WTC11 (cell line): ENCODE measurements at regions not wholly inside any gene's neighbourhood (a gene's known extent, or its start where the extent isn't known, plus 50 kb on each side); places are given as distances from the start of the nearest gene placed in this dataset.

ENCODE experiments used
- ATAC-seq: fragments of 200-7000 bp; cut with Tn5 transposase; 2 replicates; pipeline ENCODE4 v1.10.0; 2021; ENCODE audit warnings: mild to moderate bottlenecking, moderate library complexity
- CTCF ChIA-PET: fragments of 300-600 bp; sonication (Branson Sonifier 250); formaldehyde crosslinking; loops from one replicate; lab custom pipeline; 2021; ENCODE audit warnings: antibody characterized with exemption; lab: Charles Lee
- POLR2A ChIA-PET: fragments of 350-600 bp; sonication (Branson Sonifier 250); formaldehyde crosslinking; loops from one replicate; lab custom pipeline; 2021; ENCODE audit warnings: antibody characterized with exemption; lab: Charles Lee
- DNase-seq: peaks from one replicate; pipeline ENCODE4 v3.0.0; 2021; ENCODE audit warnings: low spot score
- H3K27ac Mint-ChIP-seq: 2 replicates; pipeline ENCODE4 v1.8.0; 2021; ENCODE audit warnings: mixed read lengths
- H3K27me3 Mint-ChIP-seq: 2 replicates; pipeline ENCODE4 v1.8.0; 2021; ENCODE audit warnings: low read depth, mild to moderate bottlenecking, moderate library complexity, mixed read lengths
- H3K36me3 Mint-ChIP-seq: 2 replicates; pipeline ENCODE4 v1.8.0; 2021; ENCODE audit warnings: mixed read lengths
- H3K4me1 Mint-ChIP-seq: 2 replicates; pipeline ENCODE4 v1.8.0; 2022; ENCODE audit warnings: mixed read lengths
- H3K4me3 Mint-ChIP-seq: 2 replicates; pipeline ENCODE4 v1.8.0; 2021; ENCODE audit warnings: mild to moderate bottlenecking, moderate library complexity, mixed read lengths
- H3K9me3 Mint-ChIP-seq: 2 replicates; pipeline ENCODE4 v1.8.0; 2021; ENCODE audit warnings: mixed read lengths
- ATF6 ChIP-seq: sonication (generic); formaldehyde crosslinking; IDR thresholded peaks from 2 replicates; pipeline ENCODE4 v1.8.1; 2023; ENCODE audit warnings: mild to moderate bottlenecking, missing genetic modification reagents
- EMX1 ChIP-seq: fragments of 250-450 bp; sonication (Bioruptor Pico); IDR thresholded peaks from 2 replicates; pipeline ENCODE4 v1.8.0; 2021; ENCODE audit warnings: mild to moderate bottlenecking
- NFE2L1 ChIP-seq: sonication (generic); formaldehyde crosslinking; IDR thresholded peaks from 2 replicates; pipeline ENCODE4 v1.8.1; 2023; ENCODE audit warnings: missing genetic modification reagents
- SOX15 ChIP-seq: fragments of 250-450 bp; sonication (Bioruptor Pico); IDR thresholded peaks from 2 replicates; pipeline ENCODE4 v1.9.0; 2021; ENCODE audit warnings: mild to moderate bottlenecking
- STAT6 ChIP-seq: sonication (generic); formaldehyde crosslinking; conservative IDR thresholded peaks from 2 replicates; pipeline ENCODE4 v1.8.1; 2023; ENCODE audit warnings: mild to moderate bottlenecking, low read depth, missing genetic modification reagents, moderate library complexity
- ZNF317 ChIP-seq: sonication (generic); formaldehyde crosslinking; IDR thresholded peaks from 2 replicates; pipeline ENCODE4 v1.8.1; 2023; ENCODE audit warnings: low read depth, mild to moderate bottlenecking, moderate library complexity, missing genetic modification reagents, borderline replicate concordance
- ZNF396 ChIP-seq: fragments of 250-450 bp; sonication (Bioruptor Pico); IDR thresholded peaks from 2 replicates; pipeline ENCODE4 v1.8.0; 2021; ENCODE audit warnings: mild to moderate bottlenecking, moderate library complexity, borderline replicate concordance
- ZNF416 ChIP-seq: fragments of 250-450 bp; sonication (Bioruptor Pico); IDR thresholded peaks from 2 replicates; pipeline ENCODE4 v1.9.0; 2021; ENCODE audit warnings: mild to moderate bottlenecking, inconsistent platforms
- TF ChIP-seq, protein P1 (sequence below): sonication (generic); formaldehyde crosslinking; IDR thresholded peaks from 2 replicates; pipeline ENCODE4 v1.8.0; 2022; ENCODE audit warnings: mild to moderate bottlenecking, missing genetic modification reagents
- TF ChIP-seq, protein P2 (sequence below): fragments of 250-450 bp; sonication (Bioruptor Pico); IDR thresholded peaks from 2 replicates; pipeline ENCODE4 v1.8.0; 2021; ENCODE audit warnings: mild to moderate bottlenecking
- TF ChIP-seq, protein P3 (sequence below): sonication (generic); formaldehyde crosslinking; IDR thresholded peaks from 2 replicates; pipeline ENCODE4 v1.8.1; 2023; ENCODE audit warnings: mild to moderate bottlenecking, moderate library complexity, missing genetic modification reagents
- TF ChIP-seq, protein P4 (sequence below): fragments of 250-450 bp; sonication (Bioruptor Pico); IDR thresholded peaks from 2 replicates; pipeline ENCODE4 v1.9.0; 2021; ENCODE audit warnings: mild to moderate bottlenecking
- TF ChIP-seq, protein P5 (sequence below): fragments of 200-600 bp; IDR thresholded peaks from 2 replicates; pipeline ENCODE4 v1.8.0; 2022; ENCODE audit warnings: antibody characterized with exemption

- Mint-ChIP-seq H3K4me3 (no peak overlapping the region), H3K4me1 (peaks cover 3% of the 10 kb centered on the region), H3K27ac (no peak overlapping the region), H3K36me3 (no peaks in the 10 kb centered on the region), H3K9me3 (peaks cover 14% of the 10 kb centered on the region), H3K27me3 (no peaks in the 10 kb centered on the region)
- ATAC-seq (no peak), DNase-seq (no peak)
- TF ChIP-seq, protein P1, sequence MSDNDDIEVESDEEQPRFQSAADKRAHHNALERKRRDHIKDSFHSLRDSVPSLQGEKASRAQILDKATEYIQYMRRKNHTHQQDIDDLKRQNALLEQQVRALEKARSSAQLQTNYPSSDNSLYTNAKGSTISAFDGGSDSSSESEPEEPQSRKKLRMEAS: no peak
- TF ChIP-seq NFE2L1 (CRISPR knock-in tag): no peak
- no peak for TF ChIP-seq ZNF317 (CRISPR knock-in tag)
- TF ChIP-seq SOX15 (CRISPR knock-in tag): no peak
- TF ChIP-seq STAT6 (CRISPR knock-in tag): no peak
- TF ChIP-seq ATF6 (CRISPR knock-in tag): no peak
- TF ChIP-seq ZNF396 (CRISPR knock-in tag): no peak
- ChIA-PET CTCF (no interaction called here), POLR2A (no interaction called here)
Measured at GRCh38 chr7:41501006-41501405, 201.9 kb downstream of the INHBA start.

- no peak for DNase-seq
- POLR2A ChIA-PET: no interaction called here
- TF ChIP-seq ZNF396 (CRISPR knock-in tag): no peak
- TF ChIP-seq, protein P2, sequence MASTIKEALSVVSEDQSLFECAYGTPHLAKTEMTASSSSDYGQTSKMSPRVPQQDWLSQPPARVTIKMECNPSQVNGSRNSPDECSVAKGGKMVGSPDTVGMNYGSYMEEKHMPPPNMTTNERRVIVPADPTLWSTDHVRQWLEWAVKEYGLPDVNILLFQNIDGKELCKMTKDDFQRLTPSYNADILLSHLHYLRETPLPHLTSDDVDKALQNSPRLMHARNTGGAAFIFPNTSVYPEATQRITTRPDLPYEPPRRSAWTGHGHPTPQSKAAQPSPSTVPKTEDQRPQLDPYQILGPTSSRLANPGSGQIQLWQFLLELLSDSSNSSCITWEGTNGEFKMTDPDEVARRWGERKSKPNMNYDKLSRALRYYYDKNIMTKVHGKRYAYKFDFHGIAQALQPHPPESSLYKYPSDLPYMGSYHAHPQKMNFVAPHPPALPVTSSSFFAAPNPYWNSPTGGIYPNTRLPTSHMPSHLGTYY (CRISPR knock-in tag): no peak
- TF ChIP-seq, protein P3, sequence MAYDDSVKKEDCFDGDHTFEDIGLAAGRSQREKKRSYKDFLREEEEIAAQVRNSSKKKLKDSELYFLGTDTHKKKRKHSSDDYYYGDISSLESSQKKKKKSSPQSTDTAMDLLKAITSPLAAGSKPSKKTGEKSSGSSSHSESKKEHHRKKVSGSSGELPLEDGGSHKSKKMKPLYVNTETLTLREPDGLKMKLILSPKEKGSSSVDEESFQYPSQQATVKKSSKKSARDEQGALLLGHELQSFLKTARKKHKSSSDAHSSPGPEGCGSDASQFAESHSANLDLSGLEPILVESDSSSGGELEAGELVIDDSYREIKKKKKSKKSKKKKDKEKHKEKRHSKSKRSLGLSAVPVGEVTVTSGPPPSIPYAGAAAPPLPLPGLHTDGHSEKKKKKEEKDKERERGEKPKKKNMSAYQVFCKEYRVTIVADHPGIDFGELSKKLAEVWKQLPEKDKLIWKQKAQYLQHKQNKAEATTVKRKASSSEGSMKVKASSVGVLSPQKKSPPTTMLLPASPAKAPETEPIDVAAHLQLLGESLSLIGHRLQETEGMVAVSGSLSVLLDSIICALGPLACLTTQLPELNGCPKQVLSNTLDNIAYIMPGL (CRISPR knock-in tag): no peak
- TF ChIP-seq, protein P4, sequence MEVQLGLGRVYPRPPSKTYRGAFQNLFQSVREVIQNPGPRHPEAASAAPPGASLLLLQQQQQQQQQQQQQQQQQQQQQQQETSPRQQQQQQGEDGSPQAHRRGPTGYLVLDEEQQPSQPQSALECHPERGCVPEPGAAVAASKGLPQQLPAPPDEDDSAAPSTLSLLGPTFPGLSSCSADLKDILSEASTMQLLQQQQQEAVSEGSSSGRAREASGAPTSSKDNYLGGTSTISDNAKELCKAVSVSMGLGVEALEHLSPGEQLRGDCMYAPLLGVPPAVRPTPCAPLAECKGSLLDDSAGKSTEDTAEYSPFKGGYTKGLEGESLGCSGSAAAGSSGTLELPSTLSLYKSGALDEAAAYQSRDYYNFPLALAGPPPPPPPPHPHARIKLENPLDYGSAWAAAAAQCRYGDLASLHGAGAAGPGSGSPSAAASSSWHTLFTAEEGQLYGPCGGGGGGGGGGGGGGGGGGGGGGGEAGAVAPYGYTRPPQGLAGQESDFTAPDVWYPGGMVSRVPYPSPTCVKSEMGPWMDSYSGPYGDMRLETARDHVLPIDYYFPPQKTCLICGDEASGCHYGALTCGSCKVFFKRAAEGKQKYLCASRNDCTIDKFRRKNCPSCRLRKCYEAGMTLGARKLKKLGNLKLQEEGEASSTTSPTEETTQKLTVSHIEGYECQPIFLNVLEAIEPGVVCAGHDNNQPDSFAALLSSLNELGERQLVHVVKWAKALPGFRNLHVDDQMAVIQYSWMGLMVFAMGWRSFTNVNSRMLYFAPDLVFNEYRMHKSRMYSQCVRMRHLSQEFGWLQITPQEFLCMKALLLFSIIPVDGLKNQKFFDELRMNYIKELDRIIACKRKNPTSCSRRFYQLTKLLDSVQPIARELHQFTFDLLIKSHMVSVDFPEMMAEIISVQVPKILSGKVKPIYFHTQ: no peak
- TF ChIP-seq, protein P5, sequence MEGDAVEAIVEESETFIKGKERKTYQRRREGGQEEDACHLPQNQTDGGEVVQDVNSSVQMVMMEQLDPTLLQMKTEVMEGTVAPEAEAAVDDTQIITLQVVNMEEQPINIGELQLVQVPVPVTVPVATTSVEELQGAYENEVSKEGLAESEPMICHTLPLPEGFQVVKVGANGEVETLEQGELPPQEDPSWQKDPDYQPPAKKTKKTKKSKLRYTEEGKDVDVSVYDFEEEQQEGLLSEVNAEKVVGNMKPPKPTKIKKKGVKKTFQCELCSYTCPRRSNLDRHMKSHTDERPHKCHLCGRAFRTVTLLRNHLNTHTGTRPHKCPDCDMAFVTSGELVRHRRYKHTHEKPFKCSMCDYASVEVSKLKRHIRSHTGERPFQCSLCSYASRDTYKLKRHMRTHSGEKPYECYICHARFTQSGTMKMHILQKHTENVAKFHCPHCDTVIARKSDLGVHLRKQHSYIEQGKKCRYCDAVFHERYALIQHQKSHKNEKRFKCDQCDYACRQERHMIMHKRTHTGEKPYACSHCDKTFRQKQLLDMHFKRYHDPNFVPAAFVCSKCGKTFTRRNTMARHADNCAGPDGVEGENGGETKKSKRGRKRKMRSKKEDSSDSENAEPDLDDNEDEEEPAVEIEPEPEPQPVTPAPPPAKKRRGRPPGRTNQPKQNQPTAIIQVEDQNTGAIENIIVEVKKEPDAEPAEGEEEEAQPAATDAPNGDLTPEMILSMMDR: no peak
- TF ChIP-seq ZNF416 (CRISPR knock-in tag): no peak
- no peak for TF ChIP-seq EMX1
- TF ChIP-seq, all 79 proteins: peak for 0
- Mint-ChIP-seq H3K36me3 (no peaks in the 10 kb centered on the region), H3K27ac (no peak overlapping the region), H3K9me3 (peaks cover 3% of the 10 kb centered on the region; the same call in 1 of the 2 replicates), H3K27me3 (no peaks in the 10 kb centered on the region), H3K4me3 (no peak overlapping the region), H3K4me1 (no peaks in the 10 kb centered on the region)
- ATAC-seq: no peak
- CTCF ChIA-PET: no interaction called here
Measured at GRCh38 chr7:41492603-41493002, 210.3 kb downstream of the INHBA start.
